Osteocyte (in vitro differentiated cells): ENCODE measurements at regions not wholly inside any gene's neighbourhood (a gene's known extent, or its start where the extent isn't known, plus 50 kb on each side); places are given as distances from the start of the nearest gene placed in this dataset.

Experiments used
- DNase-seq: peaks from one replicate; pipeline ENCODE4 v3.0.0; 2021; ENCODE audit warnings: mixed read lengths; ENCODE audit not compliant: unreplicated experiment; ENCODE audit errors: extremely low spot score
- H3K27ac Mint-ChIP-seq: one replicate; pipeline ENCODE4 v1.8.0; 2021; ENCODE audit warnings: mild to moderate bottlenecking, mixed read lengths; ENCODE audit not compliant: unreplicated experiment
- H3K27me3 Mint-ChIP-seq: one replicate; pipeline ENCODE4 v1.8.0; 2021; ENCODE audit warnings: mixed read lengths; ENCODE audit not compliant: unreplicated experiment
- H3K36me3 Mint-ChIP-seq: one replicate; pipeline ENCODE4 v1.8.0; 2021; ENCODE audit warnings: mixed read lengths; ENCODE audit not compliant: unreplicated experiment
- H3K4me1 Mint-ChIP-seq: one replicate; pipeline ENCODE4 v1.8.0; 2021; ENCODE audit warnings: mixed read lengths; ENCODE audit not compliant: unreplicated experiment
- H3K4me3 Mint-ChIP-seq: one replicate; pipeline ENCODE4 v1.8.0; 2021; ENCODE audit warnings: mild to moderate bottlenecking, moderate library complexity, mixed read lengths; ENCODE audit not compliant: unreplicated experiment
- H3K9me3 Mint-ChIP-seq: one replicate; pipeline ENCODE4 v1.8.0; 2021; ENCODE audit warnings: mixed read lengths; ENCODE audit not compliant: unreplicated experiment
- TF ChIP-seq, protein P1 (sequence below): fragments of 200-600 bp; sonication (generic); IDR thresholded peaks from 2 replicates; pipeline ENCODE4 v1.5.0; 2021; ENCODE audit warnings: antibody characterized with exemption, mild to moderate bottlenecking, moderate library complexity

DNA sequence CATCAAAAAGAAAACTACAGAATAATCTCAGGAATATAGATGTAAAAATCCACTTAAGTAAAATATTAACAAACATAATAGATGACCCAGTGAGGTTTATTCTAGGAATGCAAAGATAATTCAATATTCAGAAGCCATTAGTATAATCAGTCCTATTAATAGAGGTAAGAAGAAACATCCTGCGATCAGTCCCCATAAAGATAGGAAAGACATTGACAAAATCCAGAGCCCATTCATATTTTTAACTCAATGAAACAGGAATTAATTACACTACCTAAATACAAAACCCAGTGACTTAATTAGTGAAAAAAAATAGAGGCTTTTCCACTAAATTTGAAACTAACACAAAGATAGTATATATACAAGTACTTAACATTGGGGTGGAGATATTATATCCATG lies 321.4 kb upstream of the INTU start:
- Mint-ChIP-seq H3K4me1 (peaks cover 35% of the 10 kb centered on the region), H3K27me3 (no peaks in the 10 kb centered on the region), H3K4me3 (no peak overlapping the region), H3K27ac (no peak overlapping the region), H3K36me3 (peaks cover 23% of the 10 kb centered on the region), H3K9me3 (peaks cover 53% of the 10 kb centered on the region)
- TF ChIP-seq, protein P1, sequence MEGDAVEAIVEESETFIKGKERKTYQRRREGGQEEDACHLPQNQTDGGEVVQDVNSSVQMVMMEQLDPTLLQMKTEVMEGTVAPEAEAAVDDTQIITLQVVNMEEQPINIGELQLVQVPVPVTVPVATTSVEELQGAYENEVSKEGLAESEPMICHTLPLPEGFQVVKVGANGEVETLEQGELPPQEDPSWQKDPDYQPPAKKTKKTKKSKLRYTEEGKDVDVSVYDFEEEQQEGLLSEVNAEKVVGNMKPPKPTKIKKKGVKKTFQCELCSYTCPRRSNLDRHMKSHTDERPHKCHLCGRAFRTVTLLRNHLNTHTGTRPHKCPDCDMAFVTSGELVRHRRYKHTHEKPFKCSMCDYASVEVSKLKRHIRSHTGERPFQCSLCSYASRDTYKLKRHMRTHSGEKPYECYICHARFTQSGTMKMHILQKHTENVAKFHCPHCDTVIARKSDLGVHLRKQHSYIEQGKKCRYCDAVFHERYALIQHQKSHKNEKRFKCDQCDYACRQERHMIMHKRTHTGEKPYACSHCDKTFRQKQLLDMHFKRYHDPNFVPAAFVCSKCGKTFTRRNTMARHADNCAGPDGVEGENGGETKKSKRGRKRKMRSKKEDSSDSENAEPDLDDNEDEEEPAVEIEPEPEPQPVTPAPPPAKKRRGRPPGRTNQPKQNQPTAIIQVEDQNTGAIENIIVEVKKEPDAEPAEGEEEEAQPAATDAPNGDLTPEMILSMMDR = no peak
- no peak for DNase-seq

DNA sequence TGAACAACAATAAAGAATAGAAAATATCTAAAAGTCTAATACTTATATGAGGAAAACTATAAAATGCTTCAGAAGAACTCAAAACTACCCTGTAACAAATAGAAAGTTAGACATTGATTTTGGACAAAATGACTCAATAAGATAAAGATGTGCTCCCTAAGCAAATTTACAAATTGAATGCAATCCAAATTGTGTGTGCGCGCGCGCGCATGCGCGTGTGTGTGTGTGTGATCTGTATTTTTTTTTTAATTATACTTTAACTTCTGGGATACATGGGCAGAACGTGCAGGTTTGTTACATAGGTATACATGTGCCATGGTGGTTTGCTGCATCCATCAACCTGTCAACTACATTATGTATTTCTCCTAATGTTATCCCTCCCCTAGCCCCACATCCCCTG lies 320.8 kb upstream of the INTU start:
- peaks cover 54% of the 10 kb centered on the region for H3K9me3 Mint-ChIP-seq
- no peak for DNase-seq
- H3K27ac Mint-ChIP-seq = no peak overlapping the region
- H3K4me3 Mint-ChIP-seq = no peak overlapping the region
- H3K4me1 Mint-ChIP-seq = peaks cover 31% of the 10 kb centered on the region
- TF ChIP-seq, protein P1 = no peak
- H3K36me3 Mint-ChIP-seq = peaks cover 23% of the 10 kb centered on the region
- H3K27me3 Mint-ChIP-seq = no peaks in the 10 kb centered on the region

DNA sequence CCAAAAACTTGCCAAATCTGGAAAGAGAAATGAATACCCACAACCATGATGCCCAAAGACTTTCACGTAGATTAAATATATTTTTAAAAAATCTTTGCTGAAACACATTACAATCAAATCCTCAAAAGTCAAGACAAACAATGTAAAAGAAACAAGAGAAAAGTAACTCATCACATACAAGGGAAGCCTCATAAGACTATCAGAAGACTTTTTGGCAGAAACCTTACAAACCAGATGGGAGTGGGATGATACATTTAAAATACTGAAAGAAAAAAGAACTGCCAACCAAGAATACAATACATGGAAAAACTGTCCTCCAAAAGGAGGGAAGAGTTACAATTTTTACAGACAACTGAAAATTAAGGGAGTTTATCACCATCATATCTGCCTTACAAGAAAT lies 319.0 kb upstream of the INTU start:
- no peak overlapping the region for H3K4me3 Mint-ChIP-seq
- no peak overlapping the region for H3K27ac Mint-ChIP-seq
- peaks cover 23% of the 10 kb centered on the region for H3K36me3 Mint-ChIP-seq
- TF ChIP-seq, protein P1 = no peak
- DNase-seq = no peak
- H3K4me1 Mint-ChIP-seq = peaks cover 16% of the 10 kb centered on the region
- no peaks in the 10 kb centered on the region for H3K27me3 Mint-ChIP-seq
- peaks cover 54% of the 10 kb centered on the region for H3K9me3 Mint-ChIP-seq

DNA sequence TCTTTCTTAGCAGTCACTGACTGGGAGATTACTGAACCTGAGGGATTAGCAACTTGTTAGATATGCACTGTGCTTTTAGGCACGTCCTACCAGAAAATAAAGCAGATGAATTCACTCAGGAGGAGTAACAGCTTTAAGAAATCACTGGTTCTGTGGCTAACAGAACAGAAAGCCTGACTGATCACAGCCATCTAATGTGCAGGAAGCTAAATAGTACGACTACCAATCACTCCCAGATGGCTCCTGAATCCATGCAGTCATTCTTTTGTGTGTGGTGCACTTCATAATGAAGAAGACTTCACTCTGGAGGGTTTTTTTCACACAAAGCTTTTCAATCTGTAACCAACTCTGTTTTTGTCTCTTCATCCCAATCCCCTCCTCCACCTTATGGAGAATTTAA lies 305.3 kb upstream of the INTU start:
- Mint-ChIP-seq H3K27ac (no peak overlapping the region), H3K27me3 (no peaks in the 10 kb centered on the region), H3K9me3 (peaks cover 26% of the 10 kb centered on the region), H3K4me3 (no peak overlapping the region), H3K36me3 (peaks cover 3% of the 10 kb centered on the region), H3K4me1 (no peaks in the 10 kb centered on the region)
- no peak for DNase-seq
- TF ChIP-seq, protein P1 = no peak

DNA sequence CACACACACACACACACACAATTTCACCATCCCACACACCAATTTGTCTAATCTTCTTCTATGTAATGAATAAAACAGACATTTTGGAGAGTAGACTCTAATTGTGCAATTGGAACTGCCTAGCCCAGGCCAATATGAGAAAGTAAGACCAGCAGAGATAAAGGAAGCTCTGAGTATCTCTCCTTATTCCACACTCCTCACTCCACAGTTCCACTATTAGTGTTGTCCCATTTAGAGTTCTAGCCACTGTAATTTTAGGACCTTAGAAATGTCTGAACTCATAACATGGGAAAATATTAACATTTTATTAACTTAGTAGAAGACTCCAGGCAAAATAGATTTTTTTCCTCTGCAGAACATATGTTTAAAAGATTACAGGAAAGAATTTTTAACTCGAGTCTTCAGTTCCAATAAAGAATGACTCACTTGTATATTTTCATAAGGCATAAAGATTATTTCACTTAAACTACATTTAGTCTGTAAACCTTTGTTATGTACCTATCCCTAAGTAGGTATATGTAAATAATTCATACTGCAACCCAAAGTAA lies 297.6 kb upstream of the INTU start:
- no peak for DNase-seq
- Mint-ChIP-seq H3K27me3 (no peaks in the 10 kb centered on the region), H3K27ac (peak overlapping the region; percentile 52), H3K4me1 (peaks cover 39% of the 10 kb centered on the region), H3K36me3 (peaks cover 1% of the 10 kb centered on the region), H3K9me3 (no peaks in the 10 kb centered on the region), H3K4me3 (no peak overlapping the region)
- TF ChIP-seq, protein P1 = no peak
